ENCODE measurements at regions not wholly inside any gene's neighbourhood (a gene's known extent, or its start where the extent isn't known, plus 50 kb on each side); places are given as distances from the start of the nearest gene placed in this dataset.

- Histone ChIP-seq H3K36me3 (no peaks in the 10 kb centered on the region), H3K4me3 (no peak overlapping the region), H3K27ac (no peak overlapping the region), H3K9me3 (no peaks in the 10 kb centered on the region), H3K4me1 (peaks cover 0 to 18% (median 6%) of the 10 kb centered on the region in 4 donors), H3K27me3 (no peaks in the 10 kb centered on the region)
- no peak for TF ChIP-seq POLR2A (IDR thresholded peaks at IDR 0.05)
- TF ChIP-seq CTCF (IDR thresholded peaks at IDR 0.05), result no peak
- intact Hi-C loops (cut with DNase I), result no loop called here
- no peak for ATAC-seq
- WGBS (ENCODE audit: insufficient coverage, low coverage, low lambda C conversion rate, missing lambda C conversion rate), result 89% methylated on average over 7 of the region's 10 CpGs
- DNase-seq, result no peak
These were observed 112.1 kb upstream of the SLC45A1 start for GRCh38 chr1:8205771-8206170.

- ATAC-seq (no peak), DNase-seq (no peak)
- Histone ChIP-seq H3K9me3 (no peaks in the 10 kb centered on the region), H3K4me3 (no peak overlapping the region), H3K36me3 (no peaks in the 10 kb centered on the region), H3K27ac (peak overlapping the region; percentile 94 to 97 (median 94)), H3K27me3 (no peaks in the 10 kb centered on the region), H3K4me1 (peaks cover 0 to 24% (median 9%) of the 10 kb centered on the region in 4 donors)
- 60% methylated on average over 1 of the region's 2 CpGs for WGBS (ENCODE audit: insufficient coverage, low coverage, low lambda C conversion rate, missing lambda C conversion rate)
- intact Hi-C loops (cut with DNase I), result no loop called here
- no peak for TF ChIP-seq POLR2A (IDR thresholded peaks at IDR 0.05)
- no peak for TF ChIP-seq CTCF (IDR thresholded peaks at IDR 0.05)
These were observed 113.1 kb upstream of the SLC45A1 start for GRCh38 chr1:8204826-8205225.

GRCh38 chr1:8203551-8203950 is 114.4 kb upstream of the SLC45A1 start:
- Histone ChIP-seq H3K36me3 (no peaks in the 10 kb centered on the region), H3K27me3 (no peaks in the 10 kb centered on the region), H3K27ac (peak overlapping the region; percentile 94 to 97 (median 94)), H3K9me3 (no peaks in the 10 kb centered on the region), H3K4me1 (peaks cover 0 to 24% (median 9%) of the 10 kb centered on the region in 4 donors), H3K4me3 (peak overlapping the region in 1 of 3 donors; percentile 48)
- ATAC-seq (no peak), DNase-seq (peak in 1 of 3 donors; percentile 37)
- intact Hi-C loops (cut with DNase I), result no loop called here
- 96% methylated on average over 10 of the region's 10 CpGs for WGBS (ENCODE audit: insufficient coverage, low coverage, low lambda C conversion rate, missing lambda C conversion rate)
- no peak for TF ChIP-seq POLR2A (IDR thresholded peaks at IDR 0.05)
- TF ChIP-seq CTCF (IDR thresholded peaks at IDR 0.05), result no peak

GRCh38 chr1:8203056-8203455 is 114.9 kb upstream of the SLC45A1 start:
- peak overlapping the region; percentile 94 to 97 (median 94) for H3K27ac ChIP-seq
- 71% methylated on average over 3 of the region's 9 CpGs for WGBS (ENCODE audit: insufficient coverage, low coverage, low lambda C conversion rate, missing lambda C conversion rate)
- ATAC-seq (peak; percentile 29 to 47 (median 36)), DNase-seq (peak in 2 of 3 donors; percentile 58 to 69)
- H3K4me3 ChIP-seq, result peak overlapping the region in 2 of 3 donors; percentile 42 to 48
- H3K4me1 ChIP-seq, result peaks cover 0 to 27% (median 9%) of the 10 kb centered on the region in 4 donors
- no peaks in the 10 kb centered on the region for H3K9me3 ChIP-seq
- no peaks in the 10 kb centered on the region for H3K36me3 ChIP-seq
- TF ChIP-seq POLR2A (IDR thresholded peaks at IDR 0.05) (no peak), CTCF (IDR thresholded peaks at IDR 0.05) (no peak)
- H3K27me3 ChIP-seq, result no peaks in the 10 kb centered on the region
- intact Hi-C loops (cut with DNase I), result no loop called here
